Mesenchymal stem cell (in vitro differentiated cells and primary cell): ENCODE measurements at regions not wholly inside any gene's neighbourhood (a gene's known extent, or its start where the extent isn't known, plus 50 kb on each side); places are given as distances from the start of the nearest gene placed in this dataset.

Experiments used
- DNase-seq: peaks from one replicate; pipeline ENCODE4 v3.0.0-alpha.2; 2013
- H2AFZ ChIP-seq: one replicate; pipeline ENCODE4 v1.6.1; 2013; ENCODE audit warnings: low read depth, mild to moderate bottlenecking, control low read depth, inconsistent platforms, low read length, moderate library complexity
- H2AK5ac ChIP-seq: 2 replicates; pipeline ENCODE4 v1.6.1; 2013; ENCODE audit warnings: low read length, moderate library complexity, mild to moderate bottlenecking, inconsistent platforms; ENCODE audit not compliant: severe bottlenecking
- H2BK120ac ChIP-seq: one replicate; pipeline ENCODE4 v1.6.1; 2013; ENCODE audit warnings: low read depth, mild to moderate bottlenecking, inconsistent platforms, low read length, moderate library complexity
- H2BK12ac ChIP-seq, 2 experiments: one replicate each; pipeline ENCODE4 v1.6.1; 2013; ENCODE audit warnings: inconsistent platforms in 2 of 2, low read length in 2 of 2, mild to moderate bottlenecking in 2 of 2, moderate library complexity in 2 of 2, control low read depth in 1 of 2
- H2BK15ac ChIP-seq: one replicate; pipeline ENCODE4 v1.6.1; 2013; ENCODE audit warnings: mild to moderate bottlenecking, low read depth, inconsistent platforms; ENCODE audit not compliant: poor library complexity, severe bottlenecking
- H2BK5ac ChIP-seq: 2 replicates; pipeline ENCODE4 v1.6.1; 2013; ENCODE audit warnings: low read depth, mild to moderate bottlenecking, low read length, control low read depth, inconsistent platforms; ENCODE audit not compliant: poor library complexity, severe bottlenecking
- H3K14ac ChIP-seq, 2 experiments: one replicate each; pipeline ENCODE4 v1.6.1; 2013; ENCODE audit warnings: inconsistent platforms in 2 of 2, low read length in 2 of 2, control low read depth in 1 of 2, mild to moderate bottlenecking in 1 of 2, moderate library complexity in 1 of 2
- H3K18ac ChIP-seq, 2 experiments: one replicate each; pipeline ENCODE4 v1.6.1; 2013; ENCODE audit warnings: inconsistent platforms in 2 of 2, low read length in 2 of 2, control low read depth in 1 of 2, low read depth in 1 of 2, mild to moderate bottlenecking in 1 of 2
- H3K23ac ChIP-seq, 2 experiments: one replicate each; pipeline ENCODE4 v1.6.1; 2013; ENCODE audit warnings: inconsistent platforms in 2 of 2, low read length in 2 of 2, mild to moderate bottlenecking in 2 of 2, moderate library complexity in 2 of 2, control low read depth in 1 of 2
- H3K27ac ChIP-seq: 2 replicates; pipeline ENCODE4 v1.5.1; 2013; ENCODE audit warnings: mild to moderate bottlenecking, moderate library complexity, low read length, control low read depth, inconsistent platforms; ENCODE audit not compliant: poor library complexity, severe bottlenecking
- H3K27me3 ChIP-seq, 2 experiments: 2 replicates each; pipeline versions ENCODE4 v1.6.1 to v1.7.0; 2013; ENCODE audit warnings: low read length in 2 of 2, mild to moderate bottlenecking in 2 of 2, moderate library complexity in 2 of 2, control low read depth in 1 of 2, inconsistent platforms in 1 of 2; ENCODE audit not compliant: control insufficient read depth in 1 of 2, insufficient read depth in 1 of 2
- H3K36me3 ChIP-seq, 2 experiments: 2 replicates each; pipeline versions ENCODE4 v1.6.1 to v1.7.0; 2013; ENCODE audit warnings: low read length in 2 of 2, control low read depth in 1 of 2, inconsistent platforms in 1 of 2, low read depth in 1 of 2, mild to moderate bottlenecking in 1 of 2; ENCODE audit not compliant: insufficient read depth in 2 of 2, control insufficient read depth in 1 of 2
- H3K4ac ChIP-seq, 2 experiments: one replicate each; pipeline ENCODE4 v1.6.1; 2013; ENCODE audit warnings: inconsistent platforms in 2 of 2, low read length in 2 of 2, mild to moderate bottlenecking in 2 of 2, moderate library complexity in 2 of 2, control low read depth in 1 of 2, low read depth in 1 of 2
- H3K4me1 ChIP-seq: 2 replicates; pipeline ENCODE4 v1.6.1; 2013; ENCODE audit warnings: low read depth, low read length, control low read depth; ENCODE audit not compliant: control insufficient read depth, insufficient read depth
- H3K4me2 ChIP-seq: 2 replicates; pipeline ENCODE4 v1.6.1; 2013; ENCODE audit warnings: low read length, mild to moderate bottlenecking, inconsistent platforms; ENCODE audit not compliant: poor library complexity, severe bottlenecking
- H3K4me3 ChIP-seq, 2 experiments: 2 replicates each; pipeline versions ENCODE4 v1.5.1 to v1.7.0; 2013; ENCODE audit warnings: low read length in 2 of 2, mild to moderate bottlenecking in 2 of 2, control low read depth in 1 of 2, low read depth in 1 of 2; ENCODE audit not compliant: insufficient read depth in 1 of 2
- H3K79me1 ChIP-seq: replicated peaks from 2 replicates; pipeline ENCODE4 v1.6.1; 2013; ENCODE audit warnings: mild to moderate bottlenecking, control low read depth, low read length, inconsistent platforms; ENCODE audit not compliant: poor library complexity, severe bottlenecking
- H3K9ac ChIP-seq: 2 replicates; pipeline ENCODE4 v1.7.0; 2013; ENCODE audit warnings: mild to moderate bottlenecking, low read length, moderate library complexity
- H3K9me3 ChIP-seq: 2 replicates; pipeline ENCODE4 v1.7.0; 2013; ENCODE audit warnings: mild to moderate bottlenecking, low read length; ENCODE audit not compliant: control insufficient read depth
- H4K8ac ChIP-seq: one replicate; pipeline ENCODE4 v1.6.1; 2013; ENCODE audit warnings: inconsistent platforms, mild to moderate bottlenecking, low read length, moderate library complexity
- H4K91ac ChIP-seq: one replicate; pipeline ENCODE4 v1.6.1; 2013; ENCODE audit warnings: mild to moderate bottlenecking, low read length, inconsistent platforms
- WGBS: methylation state at CpG from one replicate; pipeline ENCODE4 v1.1.7; 2013; ENCODE audit warnings: mixed read lengths; 5-methylcytosine and 5-hydroxymethylcytosine counted together

DNA sequence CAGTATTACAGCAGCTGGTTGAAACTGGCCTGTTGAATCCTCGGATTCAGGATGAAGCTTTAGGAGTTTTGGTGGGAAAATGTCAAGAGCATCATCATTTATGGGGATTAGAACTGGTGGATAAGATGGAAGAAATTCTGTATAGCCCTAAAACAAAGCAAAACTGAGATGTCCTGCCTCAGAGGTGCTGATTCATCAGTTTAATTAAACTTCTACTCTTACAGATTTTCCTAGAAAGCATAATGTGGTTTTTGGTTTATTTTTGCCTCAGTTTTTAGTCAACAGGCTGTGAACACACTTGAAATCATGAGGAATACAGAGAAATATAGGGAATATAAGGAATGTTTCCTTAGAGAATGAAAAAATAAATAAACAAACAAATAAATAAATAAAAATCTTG lies 228.7 kb upstream of the POU3F2 start:
- DNase-seq = no peak
- Histone ChIP-seq H3K4ac (no peak overlapping the region), H2BK12ac (no peak overlapping the region), H2AFZ (no peak overlapping the region), H3K36me3 (no peaks in the 10 kb centered on the region), H4K8ac (no peak overlapping the region), H2BK15ac (no peak overlapping the region), H3K9ac (no peak overlapping the region), H3K18ac (no peak overlapping the region), H3K14ac (no peak overlapping the region), H2AK5ac (no peak overlapping the region), H3K4me3 (no peak overlapping the region), H2BK5ac (no peak overlapping the region), H2BK120ac (no peak overlapping the region), H3K4me2 (no peak overlapping the region), H3K27me3 (no peaks in the 10 kb centered on the region), H3K27ac (no peak overlapping the region), H3K4me1 (no peaks in the 10 kb centered on the region), H3K9me3 (no peaks in the 10 kb centered on the region), H4K91ac (no peak overlapping the region), H3K23ac (no peak overlapping the region), H3K79me1 (no peaks in the 10 kb centered on the region)
- WGBS = no CpG with 5 or more reads among the region's 1 CpG

DNA sequence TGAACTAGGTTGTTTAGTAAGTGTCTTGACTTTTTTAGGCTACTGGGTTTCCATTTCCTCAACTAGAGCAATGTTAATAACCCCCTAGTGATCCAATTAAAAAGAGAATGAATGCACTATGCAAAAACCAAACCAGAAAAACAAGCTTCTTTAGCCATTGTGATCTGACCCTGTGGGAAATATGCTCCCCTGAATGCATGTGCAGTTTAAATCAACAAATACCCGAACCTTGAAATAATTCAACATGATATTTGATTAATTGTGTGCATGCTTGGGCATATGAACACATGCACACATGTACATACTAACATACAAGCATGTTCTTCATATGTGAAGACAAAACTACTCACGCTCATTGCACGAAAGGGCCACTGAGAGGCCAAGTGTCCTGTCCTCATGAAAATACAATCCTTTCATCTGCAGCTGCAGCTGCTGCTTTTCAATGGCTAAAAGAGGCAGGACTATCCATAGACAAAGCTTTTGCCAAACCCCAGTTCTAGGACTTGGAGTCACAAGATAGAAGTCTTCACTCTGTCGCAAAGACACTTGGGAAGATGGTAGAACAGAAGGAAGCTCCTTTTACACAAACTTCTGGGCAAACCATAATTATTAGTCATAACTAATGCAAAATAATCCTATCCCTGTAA lies 207.1 kb upstream of the POU3F2 start:
- Histone ChIP-seq H2AFZ (no peak overlapping the region), H3K9me3 (peaks cover 4% of the 10 kb centered on the region), H3K18ac (no peak overlapping the region), H3K23ac (no peak overlapping the region), H3K79me1 (no peaks in the 10 kb centered on the region), H3K14ac (no peak overlapping the region), H4K8ac (no peak overlapping the region), H3K27me3 (no peaks in the 10 kb centered on the region), H3K4me1 (no peaks in the 10 kb centered on the region), H2BK12ac (no peak overlapping the region), H3K4me2 (no peak overlapping the region), H3K27ac (no peak overlapping the region), H2BK120ac (no peak overlapping the region), H2BK15ac (no peak overlapping the region), H3K4me3 (no peak overlapping the region), H2BK5ac (no peak overlapping the region), H2AK5ac (no peak overlapping the region), H3K9ac (no peak overlapping the region), H4K91ac (no peak overlapping the region), H3K4ac (no peak overlapping the region), H3K36me3 (no peaks in the 10 kb centered on the region)
- no peak for DNase-seq
- WGBS = 69% methylated on average over 3 of the region's 4 CpGs

DNA sequence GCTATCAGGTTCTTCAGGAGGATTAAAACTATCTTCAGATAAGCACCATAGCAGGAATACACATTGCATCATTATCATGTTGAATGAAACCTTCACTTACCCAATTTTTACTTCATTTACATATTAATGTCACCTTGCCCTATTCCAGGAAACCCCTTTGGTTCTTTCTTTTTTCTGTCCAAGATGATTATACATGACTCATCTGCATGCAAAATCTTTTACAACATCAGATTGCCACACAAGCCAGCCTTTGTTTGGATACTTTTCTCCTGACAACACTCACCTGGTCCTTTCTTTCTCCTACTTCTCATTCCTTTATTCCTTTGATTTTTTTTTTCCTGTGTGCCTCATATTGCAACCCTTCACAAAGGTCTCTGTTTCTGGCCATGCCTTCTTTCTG lies 200.5 kb upstream of the POU3F2 start:
- H4K8ac ChIP-seq = no peak overlapping the region
- H2BK5ac ChIP-seq = no peak overlapping the region
- no peaks in the 10 kb centered on the region for H3K79me1 ChIP-seq

DNA sequence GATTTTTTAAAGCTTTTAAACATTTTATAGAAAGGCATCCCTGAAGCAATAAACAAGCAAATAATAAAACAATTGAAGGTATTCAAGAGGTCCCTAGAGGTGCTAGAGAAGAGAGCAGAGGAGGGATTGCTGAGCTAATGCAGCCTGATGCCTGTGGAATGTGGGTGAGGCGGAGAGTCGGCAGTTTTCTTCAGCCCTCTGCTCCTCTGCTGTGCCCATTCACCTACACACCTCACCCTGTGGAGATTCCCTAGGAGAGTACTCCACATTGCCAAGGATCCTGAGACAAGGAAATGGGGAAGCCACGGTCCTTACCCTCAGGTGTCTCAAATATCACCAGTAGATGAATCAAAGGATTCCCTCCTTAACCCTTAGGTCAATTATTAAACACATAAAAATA lies 199.8 kb upstream of the POU3F2 start:
- Histone ChIP-seq H3K4me3 (no peak overlapping the region), H3K36me3 (no peaks in the 10 kb centered on the region), H4K8ac (no peak overlapping the region), H3K79me1 (no peaks in the 10 kb centered on the region), H3K4ac (no peak overlapping the region), H3K27ac (no peak overlapping the region), H2BK5ac (no peak overlapping the region), H3K18ac (no peak overlapping the region), H3K14ac (no peak overlapping the region), H4K91ac (no peak overlapping the region), H3K4me2 (no peak overlapping the region), H2BK12ac (no peak overlapping the region), H2AK5ac (no peak overlapping the region), H2BK15ac (no peak overlapping the region), H2BK120ac (no peak overlapping the region), H3K9me3 (no peaks in the 10 kb centered on the region), H2AFZ (no peak overlapping the region), H3K4me1 (no peaks in the 10 kb centered on the region), H3K9ac (no peak overlapping the region), H3K27me3 (no peaks in the 10 kb centered on the region), H3K23ac (no peak overlapping the region)
- WGBS = 54% methylated on average over 3 of the region's 3 CpGs
- DNase-seq = no peak

More for the DNA sequence above, 200.5 kb upstream of the POU3F2 start:
- H3K9me3 ChIP-seq = no peaks in the 10 kb centered on the region
- no peak overlapping the region for H3K27ac ChIP-seq
- no peak overlapping the region for H3K9ac ChIP-seq
- no peak overlapping the region for H3K4ac ChIP-seq
- no peak overlapping the region for H3K4me3 ChIP-seq
- no peaks in the 10 kb centered on the region for H3K4me1 ChIP-seq
- H3K4me2 ChIP-seq = no peak overlapping the region
- no peak overlapping the region for H2AK5ac ChIP-seq
- no peak overlapping the region for H2BK120ac ChIP-seq
- H3K36me3 ChIP-seq = no peaks in the 10 kb centered on the region
- H2BK15ac ChIP-seq = no peak overlapping the region
- no peak for DNase-seq
- no peak overlapping the region for H3K23ac ChIP-seq
- no peak overlapping the region for H3K14ac ChIP-seq
- H3K18ac ChIP-seq = no peak overlapping the region
- no peak overlapping the region for H2AFZ ChIP-seq
- H3K27me3 ChIP-seq = no peaks in the 10 kb centered on the region
- H4K91ac ChIP-seq = no peak overlapping the region
- H2BK12ac ChIP-seq = no peak overlapping the region
